GM18517 (cell line): ENCODE measurements at regions not wholly inside any gene's neighbourhood (a gene's known extent, or its start where the extent isn't known, plus 50 kb on each side); places are given as distances from the start of the nearest gene placed in this dataset.

Source experiments
- ATAC-seq: cut with Tn5 transposase; IDR thresholded peaks from one replicate; pipeline ENCODE4 v1.9.1; 2021; ENCODE audit warnings: mild to moderate bottlenecking, moderate library complexity; ENCODE audit not compliant: unreplicated experiment

DNA sequence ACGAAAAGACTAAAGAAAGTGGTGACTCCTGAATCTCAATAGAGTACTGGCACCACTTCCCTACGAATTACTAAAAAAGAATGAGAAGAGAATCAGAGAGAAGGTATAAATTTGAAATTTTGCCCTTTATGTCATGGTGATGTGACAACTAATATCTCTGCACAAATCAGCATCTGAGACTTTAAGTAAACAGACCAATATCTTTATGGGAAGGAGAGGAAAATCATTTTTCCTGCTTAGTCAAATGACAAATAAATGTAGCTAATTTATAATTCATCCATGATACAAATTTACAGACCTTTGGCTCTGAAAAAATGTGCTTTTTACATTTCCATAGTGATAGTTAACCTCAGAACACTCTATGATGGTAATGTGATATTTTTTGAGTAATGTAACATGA is 424.8 kb upstream of the EPHA5 start:
- no peak for ATAC-seq

DNA sequence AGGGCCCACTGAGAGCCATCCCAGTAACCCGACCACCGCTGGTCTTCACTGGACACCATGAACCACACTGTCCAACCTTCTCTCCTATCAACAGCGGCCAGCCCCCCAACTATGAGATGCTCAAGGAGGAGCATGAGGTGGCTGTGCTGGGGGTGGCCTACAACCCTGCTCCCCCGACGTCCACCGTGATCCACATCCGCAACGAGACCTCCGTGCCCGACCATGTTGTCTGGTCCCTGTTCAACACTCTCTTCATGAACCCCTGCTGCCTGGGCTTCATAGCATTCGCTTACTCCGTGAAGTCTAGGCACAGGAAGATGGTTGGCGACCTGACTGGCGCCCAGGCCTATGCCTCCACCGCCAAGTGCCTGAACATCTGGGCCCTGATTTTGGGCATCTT is 423.8 kb upstream of the EPHA5 start:
- no peak for ATAC-seq

DNA sequence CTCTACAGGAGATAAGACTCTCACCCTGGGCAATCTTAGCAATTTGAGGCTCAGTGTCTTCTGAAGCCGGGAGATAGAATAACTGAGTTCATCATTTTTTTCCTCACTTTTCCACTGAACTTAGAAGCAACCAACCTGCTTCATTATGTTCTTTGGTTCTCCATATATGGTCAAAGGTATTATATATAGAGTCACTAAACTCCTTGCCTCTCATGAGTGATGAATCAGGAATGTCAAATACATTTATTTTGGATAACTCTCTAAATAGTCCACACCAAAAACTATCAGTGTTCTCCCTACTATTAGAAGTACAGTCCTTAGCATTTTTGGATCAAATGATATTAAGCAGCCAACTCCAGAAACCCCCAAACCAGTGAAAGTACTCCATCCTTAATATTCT is 421.5 kb upstream of the EPHA5 start:
- no peak for ATAC-seq

DNA sequence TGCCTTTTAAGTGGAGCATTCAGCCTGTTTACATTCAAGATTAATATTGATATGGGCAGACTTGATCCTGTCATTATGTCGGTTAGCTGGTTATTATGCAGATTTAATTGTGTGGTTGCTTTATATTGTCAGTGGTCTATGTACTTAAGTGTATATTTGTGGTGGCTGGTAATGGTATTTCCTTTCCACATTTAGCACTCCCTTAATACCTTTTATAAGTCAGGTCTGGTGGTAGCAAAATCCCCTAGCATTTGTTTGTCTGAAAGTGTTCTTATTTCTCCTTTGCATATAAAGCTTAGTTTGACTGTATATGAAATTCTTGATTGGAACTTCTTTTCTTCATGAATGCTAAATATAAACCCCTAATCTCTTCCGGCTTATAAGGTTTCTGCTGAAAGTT is 403.7 kb upstream of the EPHA5 start:
- ATAC-seq = no peak

DNA sequence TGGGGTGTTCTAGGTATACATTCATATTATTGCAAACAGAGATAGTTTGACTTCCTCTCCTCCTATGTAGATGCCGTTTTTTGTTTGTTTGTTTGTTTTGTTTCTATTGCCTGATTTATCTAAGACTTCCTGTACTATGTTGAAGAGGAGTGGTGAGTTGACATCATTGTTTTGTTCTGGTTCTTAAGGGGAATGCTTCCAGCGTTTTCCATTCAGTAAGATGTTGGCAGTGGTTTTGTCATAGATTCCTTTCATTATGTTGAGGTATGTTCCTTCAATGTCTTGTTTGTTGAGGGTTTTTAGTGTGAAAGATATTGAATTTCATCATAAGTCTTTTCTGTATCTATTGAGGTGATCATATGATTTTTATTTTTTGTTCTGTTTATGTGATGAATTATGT is 401.6 kb upstream of the EPHA5 start:
- no peak for ATAC-seq

DNA sequence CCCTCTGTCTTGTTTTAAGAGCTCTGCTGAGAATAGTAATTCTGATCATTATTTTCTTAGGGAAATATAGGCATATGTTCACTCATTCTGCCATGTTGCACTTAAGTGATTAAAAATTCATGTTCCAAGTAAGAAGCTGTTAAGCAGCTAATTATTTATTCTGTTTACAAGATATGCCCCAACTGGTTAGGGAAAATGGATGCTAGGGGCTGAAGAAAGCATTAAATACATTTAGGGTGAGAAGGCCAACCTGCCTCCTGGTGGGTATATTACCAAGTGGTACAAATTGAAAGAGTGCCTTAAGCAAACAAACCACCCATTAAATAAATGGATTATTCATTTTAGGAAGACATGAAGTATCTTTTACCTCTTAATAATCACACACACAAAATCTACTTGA is 392.6 kb upstream of the EPHA5 start:
- ATAC-seq = no peak

DNA sequence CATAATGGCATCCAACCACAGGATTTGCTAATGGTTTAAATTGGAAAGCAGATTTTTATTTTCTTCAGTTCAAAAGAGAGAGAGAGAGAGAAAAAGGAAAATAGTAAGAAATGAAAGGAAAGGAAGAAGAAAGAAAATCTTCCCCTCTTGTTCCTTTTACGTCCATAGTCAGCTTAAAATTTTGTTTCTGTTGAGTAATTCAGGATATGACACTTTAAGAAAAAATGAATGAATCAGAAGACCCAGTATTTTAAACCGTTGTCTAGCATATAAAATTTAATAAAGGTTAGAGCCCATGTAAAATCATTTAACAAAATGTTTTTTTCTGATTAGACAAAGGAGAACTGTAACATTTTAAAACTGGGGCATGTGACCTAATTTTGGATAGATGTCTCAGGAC is 391.8 kb upstream of the EPHA5 start:
- no peak for ATAC-seq

DNA sequence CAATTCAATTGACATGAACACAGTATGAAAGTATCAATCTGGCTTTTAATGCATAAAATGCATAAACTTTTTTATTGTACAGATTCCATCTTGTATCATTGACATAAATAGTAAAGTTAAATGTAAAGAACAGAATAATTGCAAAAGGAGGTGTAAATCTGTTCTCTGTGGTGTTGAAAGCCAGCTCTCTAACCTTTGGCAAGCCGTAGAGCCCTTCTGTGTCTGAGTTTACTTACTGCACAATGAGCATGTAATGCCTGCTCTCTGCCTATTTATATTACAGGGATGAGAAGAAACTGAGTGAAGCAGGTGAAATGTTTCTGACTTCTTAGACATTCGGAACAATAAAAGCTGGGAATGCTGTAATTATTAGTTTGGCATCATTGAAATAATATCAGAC is 389.3 kb upstream of the EPHA5 start:
- no peak for ATAC-seq

DNA sequence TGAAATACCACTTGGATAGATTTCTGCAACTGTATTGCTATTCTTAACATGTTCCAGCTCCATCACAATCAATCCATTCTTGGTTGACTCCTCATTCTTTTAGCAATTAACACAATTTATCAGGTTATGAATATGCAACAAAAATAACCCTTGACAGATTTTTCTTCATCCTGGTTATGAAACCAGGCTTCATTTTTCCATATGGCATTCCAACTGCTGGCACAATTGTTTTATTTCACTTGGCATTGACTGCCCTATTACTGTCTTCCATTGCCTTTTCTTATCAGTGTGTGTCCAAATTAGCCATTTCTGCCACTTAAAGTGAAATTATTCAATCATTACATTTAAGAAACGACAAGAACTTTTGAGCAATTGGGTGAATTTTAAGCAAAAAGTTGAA is 388.8 kb upstream of the EPHA5 start:
- ATAC-seq = no peak

DNA sequence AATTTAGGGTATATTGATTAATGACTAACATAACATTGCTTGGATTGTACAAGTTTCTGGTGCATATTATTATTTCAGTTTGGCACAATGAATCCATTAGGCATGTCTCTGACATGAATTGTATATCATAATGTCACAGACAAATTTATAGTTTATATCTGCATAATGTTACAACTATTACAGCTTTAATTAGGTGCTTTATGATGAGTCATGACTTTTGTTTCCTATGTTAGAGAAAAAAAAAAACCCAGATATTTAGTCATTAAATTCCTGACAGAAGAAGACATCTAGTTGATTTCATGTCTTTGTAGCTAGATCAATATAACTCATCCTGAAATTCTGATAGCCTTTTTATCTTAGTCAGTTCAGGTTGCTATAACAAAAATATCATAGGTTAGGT is 385.7 kb upstream of the EPHA5 start:
- ATAC-seq = no peak

DNA sequence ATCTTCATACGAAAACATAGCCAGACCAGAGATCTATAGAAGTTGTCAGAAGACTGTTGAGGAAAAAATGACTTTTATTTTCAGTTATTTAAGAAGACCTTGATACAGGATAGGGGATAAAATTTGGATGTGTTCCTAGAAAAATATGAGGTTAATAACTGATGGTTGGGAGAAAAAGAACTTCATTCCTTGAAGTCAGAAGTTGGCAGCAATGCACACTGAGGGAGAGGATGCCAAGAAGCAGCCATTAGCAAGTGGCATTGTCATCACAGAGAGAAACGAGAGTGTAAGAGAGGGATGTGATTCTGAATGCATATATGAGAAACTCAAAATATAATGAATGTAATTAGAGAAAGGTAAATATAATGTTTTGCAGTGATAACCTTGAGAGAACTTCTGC is 382.1 kb upstream of the EPHA5 start:
- ATAC-seq = no peak

DNA sequence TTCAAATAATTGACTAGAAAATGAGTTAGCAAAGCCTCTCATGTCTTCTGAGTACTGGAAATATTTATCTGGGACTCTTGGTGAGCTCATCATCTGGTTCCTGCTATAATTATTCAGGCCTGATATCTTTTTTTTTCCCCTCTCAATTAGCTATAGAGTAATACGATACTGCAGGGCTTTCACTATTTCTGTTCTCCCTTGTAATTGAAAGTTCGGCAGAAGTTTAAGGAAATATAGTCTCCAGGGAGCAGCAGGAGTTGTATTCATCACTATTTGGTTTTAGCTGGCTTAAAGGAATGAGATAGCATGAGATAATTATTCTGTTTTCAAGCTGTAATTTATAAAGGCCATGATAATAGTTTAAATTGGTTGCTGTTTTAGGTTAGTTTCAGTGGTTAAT is 378.6 kb upstream of the EPHA5 start:
- no peak for ATAC-seq

DNA sequence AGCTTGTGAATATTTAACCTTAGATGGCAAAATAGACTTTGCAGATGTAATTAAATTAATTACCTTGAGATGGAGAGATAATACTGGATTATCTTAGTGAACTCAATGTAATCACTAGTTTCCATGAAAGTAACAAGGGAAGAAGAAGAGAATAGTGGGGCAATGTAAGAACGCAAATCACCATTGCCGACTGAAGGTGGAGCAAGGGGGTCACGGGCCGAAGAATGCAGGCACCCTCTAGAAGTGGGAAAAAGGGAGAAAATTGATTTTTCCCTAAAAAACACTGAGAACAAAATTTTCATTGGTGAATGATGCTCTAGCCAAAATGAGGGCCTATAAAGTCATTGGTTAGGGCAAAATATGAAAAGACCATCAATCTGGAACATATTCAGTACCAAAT is 375.6 kb upstream of the EPHA5 start:
- no peak for ATAC-seq

DNA sequence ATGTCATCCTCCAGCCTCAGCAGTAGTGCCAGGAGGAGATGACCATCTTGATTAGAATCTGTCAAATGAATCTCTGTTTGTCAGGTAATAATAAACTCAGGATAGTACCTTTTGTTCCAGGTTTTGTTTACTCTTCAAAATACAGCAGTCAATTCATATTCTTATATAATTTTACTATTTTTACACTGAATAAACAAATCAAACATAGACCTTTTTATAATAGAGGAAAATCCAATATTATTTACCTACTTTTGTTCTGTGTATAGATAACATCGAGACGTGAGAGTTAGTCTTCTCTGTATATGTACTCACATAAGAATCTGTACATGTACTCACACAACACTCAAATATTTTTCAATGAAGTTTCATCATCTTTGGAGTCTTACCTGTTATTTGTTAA is 365.4 kb upstream of the EPHA5 start:
- no peak for ATAC-seq

DNA sequence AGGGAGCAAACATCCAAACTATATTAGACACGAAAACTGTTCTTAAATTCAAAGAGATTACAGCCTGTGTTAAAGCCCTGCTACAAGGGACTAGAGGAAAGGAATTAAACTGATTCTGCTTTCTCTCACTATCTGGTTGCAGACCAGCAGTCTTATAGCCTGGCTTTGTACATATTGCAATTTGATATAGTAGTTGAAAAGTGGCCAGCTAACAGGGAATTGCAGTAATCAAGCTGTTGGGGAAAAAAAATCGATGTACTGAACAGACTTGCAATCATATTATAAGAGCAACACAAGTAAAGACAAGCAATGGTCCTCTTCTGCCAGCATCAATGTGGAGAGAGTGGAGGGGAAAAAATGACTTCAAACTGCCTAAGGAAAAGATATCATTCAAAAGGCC is 364.4 kb upstream of the EPHA5 start:
- ATAC-seq = no peak

DNA sequence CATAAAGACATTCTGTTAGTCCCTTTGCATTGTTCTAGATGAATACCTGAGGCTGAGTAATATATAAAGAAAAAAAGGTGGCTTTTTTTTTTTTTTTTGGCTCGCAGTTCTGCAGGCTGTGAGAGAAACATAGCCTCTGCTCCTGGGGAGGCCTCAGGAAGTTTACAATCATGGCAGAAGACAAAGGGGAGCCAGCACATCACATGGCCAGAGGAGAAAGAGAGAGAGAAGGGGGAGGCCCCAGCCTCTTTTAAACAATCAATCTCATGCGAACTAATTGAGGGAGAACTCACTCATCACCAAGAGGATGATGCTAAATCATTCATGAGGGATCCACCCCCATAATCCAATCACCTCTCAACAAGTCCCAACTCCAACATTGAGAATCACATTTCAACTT is 364.0 kb upstream of the EPHA5 start:
- ATAC-seq = no peak

DNA sequence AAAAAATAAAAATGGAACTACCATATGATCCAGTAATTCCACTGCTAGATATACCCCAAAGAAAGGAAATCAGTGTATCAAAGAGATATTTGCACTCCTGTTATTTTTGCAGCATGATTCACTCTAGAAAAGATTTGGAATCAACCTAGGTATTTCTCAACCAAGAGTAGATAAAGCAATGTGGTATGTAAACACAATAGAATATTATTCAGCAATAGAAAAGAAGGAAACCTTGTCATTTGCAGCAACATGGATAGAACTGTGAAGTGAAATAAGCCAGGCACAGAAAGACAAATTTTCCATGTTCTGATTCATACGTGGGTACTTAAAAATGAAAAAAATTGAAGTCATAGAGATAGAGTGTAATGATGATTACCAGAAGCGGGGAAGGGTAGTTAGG is 362.3 kb upstream of the EPHA5 start:
- no peak for ATAC-seq

DNA sequence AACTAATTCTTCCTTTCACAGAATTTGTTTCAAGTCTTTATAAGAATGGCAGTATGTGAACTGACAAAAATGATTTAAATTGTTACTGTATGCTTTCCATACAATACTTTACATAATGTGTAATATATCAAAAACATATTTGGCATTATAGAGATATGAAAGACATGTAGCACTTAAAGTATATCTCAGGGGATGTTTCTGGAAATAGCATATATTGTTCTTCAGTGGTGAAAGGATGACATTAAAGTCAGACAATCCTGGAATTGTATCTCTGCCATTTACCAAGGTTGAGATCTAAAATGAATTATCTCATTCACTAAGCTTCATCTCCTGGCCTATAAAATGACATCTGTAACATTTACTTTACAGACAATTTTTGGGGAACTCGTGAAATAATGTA is 358.4 kb upstream of the EPHA5 start:
- no peak for ATAC-seq

DNA sequence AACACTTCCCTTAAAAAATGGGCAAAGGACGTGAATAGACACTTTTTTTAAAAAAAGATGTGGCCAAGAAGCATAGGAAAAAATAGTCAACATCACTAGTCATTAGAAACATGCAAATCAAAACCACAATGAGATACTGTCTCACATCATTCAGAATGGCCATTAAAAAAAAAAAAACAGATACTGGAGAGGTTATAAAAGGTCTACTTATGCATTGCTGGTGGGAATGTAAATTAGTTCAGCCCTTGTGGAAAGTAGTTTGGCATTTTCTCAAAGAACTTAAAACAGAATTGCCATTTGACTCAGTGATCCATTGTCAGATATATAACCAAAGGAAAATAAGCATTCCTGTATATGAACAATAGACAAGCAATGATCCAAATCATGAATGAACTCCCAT is 352.8 kb upstream of the EPHA5 start:
- no peak for ATAC-seq

DNA sequence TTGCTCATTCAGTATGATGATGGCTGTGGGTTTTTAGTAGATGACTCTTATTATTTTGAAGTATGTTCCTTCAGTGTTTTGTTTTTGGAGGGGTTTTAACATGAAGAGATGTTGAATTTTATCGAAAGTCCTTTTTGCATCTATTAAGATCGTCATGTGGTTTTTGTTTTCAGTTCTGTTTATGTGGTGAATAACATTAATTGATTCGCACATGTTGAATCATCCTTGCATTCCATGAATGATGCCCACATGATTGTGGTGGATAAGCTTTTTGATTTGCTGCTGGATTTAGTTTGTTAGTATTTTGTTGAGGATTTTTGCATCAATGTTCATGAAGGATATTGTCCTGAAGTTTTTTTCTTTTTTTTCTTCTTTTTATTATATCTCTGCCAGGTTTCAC is 347.4 kb upstream of the EPHA5 start:
- no peak for ATAC-seq

DNA sequence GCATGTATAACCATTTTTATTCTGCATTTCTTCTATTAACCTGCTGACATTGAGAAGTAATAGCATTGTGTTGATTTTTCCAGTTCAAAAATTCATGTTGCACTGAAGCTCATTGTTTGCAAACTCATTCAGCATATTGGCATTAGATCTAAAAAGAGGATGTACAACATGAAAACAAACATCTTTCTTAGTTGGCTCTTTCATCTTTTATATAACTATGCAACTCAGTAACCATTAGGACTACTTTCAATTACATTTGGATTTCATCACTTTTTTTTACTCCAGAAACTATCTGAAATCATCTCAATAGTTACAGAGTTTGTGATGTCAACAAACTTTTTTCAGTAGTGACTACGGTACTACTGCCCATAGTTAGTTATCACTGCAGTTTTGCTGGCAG is 346.0 kb upstream of the EPHA5 start:
- no peak for ATAC-seq

DNA sequence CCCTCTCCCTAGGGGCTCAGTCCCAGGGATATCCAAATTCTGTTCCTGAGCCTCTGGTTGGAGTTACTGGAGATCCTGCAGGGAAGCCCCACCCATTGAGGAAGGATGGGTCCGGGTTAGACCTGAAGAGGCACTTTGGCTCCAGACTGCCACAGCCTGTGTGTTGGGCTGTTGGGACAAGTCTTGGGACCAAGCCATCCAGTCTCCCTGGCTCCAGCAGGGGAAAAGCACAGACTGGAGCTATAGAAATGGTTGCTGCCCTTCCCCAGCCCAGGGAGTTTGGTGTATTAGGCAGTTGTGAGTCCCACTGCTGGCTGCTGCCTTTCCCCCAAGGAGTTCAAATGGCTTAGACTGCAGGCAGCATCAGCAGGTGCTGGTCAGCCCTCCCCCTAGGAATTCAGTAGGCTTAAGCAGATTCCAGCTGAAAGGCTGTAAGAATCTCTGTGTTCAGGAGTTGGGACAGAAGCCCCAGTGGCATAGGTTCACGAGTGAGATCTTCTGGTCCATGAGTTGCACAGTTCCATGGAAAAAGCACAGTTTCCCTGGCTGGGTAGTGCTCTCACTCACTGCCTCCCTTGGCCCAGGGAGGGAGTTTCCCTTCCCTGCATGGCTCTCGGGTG is 344.0 kb upstream of the EPHA5 start:
- ATAC-seq = no peak

DNA sequence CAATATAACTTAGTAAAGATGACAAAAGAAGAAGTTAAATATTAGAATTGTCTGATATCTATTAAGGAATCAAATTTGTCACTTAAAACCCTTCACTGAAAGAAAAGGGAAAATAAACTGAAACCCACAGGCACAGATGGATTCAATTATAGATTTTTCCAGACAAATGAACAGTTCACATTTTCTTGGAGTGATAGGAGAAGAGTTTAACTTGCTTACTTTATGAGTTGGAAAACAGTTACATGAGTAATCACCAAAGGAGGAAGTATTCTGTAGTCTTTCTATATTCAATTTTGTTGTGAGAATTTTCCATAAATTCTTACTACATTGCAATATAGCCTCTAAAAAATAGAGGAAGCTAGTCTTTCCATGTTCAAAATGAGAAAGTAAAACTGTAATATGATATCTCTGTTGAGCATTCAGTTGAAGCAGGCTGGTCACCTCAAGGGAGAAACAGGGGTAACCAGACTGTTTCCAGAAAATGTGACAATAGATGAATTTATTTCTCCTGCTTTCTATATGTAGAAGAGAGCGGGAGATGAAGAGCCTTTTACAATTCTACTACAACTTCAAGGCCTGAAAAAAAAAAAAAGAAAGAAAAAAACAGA is 330.3 kb upstream of the EPHA5 start:
- ATAC-seq = no peak
